ENCODE measurements at regions not wholly inside any gene's neighbourhood (a gene's known extent, or its start where the extent isn't known, plus 50 kb on each side); places are given as distances from the start of the nearest gene placed in this dataset.
A peak's percentile ranks its signal among the peaks of the same experiment; 100 is the strongest.

DNA sequence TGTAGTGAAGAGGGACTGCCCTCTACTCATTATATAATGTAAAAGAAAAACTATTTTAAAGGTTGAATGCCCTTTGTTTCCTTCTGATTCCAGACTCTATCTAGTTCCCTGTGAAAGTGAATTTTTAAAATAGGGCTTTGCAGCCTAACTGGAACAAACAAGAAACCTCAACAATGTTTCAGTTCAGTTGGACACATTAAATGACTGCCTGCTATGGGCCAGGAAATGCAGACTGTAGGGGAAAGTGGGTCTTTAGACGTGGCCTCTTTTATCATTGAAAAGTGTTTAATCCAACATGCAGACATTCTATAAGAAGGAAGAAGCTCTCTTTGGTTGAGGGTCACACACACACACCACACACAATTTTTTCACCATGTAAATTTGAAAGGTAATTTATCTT, 289.1 kb downstream of the ICE1 start:
- no peak for DNase-seq

DNA sequence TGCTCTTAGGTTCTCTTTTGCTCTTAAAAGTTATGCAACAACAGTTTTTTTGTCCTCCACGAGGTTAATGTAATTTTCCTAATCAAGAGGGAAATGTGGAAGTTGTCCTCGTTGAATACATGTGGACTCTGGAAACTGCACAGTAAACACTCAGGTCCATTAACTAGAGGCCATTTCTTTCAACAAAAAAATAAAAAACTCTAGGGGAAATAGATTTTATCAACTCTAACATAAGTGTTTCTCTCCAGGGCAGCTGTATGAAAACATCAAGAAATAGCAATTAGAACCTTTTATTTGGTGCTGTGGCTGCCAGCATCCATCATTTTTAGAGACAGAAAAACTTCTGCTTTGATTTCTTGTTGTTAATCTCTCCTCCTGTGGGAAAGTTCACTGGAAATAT, 288.6 kb downstream of the ICE1 start:
- DNase-seq = peak in 1 of 3 experiments; percentile 56

DNA sequence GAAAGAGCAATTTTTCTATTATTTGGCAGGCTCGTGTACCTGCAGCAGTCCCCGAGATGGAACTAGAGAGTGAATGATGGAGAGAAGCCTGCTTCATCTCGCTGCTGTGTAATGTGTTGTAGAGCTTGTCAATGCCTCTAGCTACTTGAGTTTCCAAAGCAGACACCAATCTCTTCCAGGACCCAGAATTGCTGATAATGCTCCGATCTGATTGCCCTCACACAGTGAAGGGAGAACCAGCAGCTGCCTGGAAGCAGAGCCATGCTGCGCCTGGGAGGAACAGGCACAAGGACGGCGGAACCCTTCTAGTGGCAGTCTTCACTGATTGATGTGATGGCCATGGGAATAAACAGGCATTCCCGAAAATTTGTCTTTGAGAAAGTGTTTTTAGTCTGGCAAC, 288.0 kb downstream of the ICE1 start:
- DNase-seq = peak in 2 of 3 experiments; percentile 31 to 69

DNA sequence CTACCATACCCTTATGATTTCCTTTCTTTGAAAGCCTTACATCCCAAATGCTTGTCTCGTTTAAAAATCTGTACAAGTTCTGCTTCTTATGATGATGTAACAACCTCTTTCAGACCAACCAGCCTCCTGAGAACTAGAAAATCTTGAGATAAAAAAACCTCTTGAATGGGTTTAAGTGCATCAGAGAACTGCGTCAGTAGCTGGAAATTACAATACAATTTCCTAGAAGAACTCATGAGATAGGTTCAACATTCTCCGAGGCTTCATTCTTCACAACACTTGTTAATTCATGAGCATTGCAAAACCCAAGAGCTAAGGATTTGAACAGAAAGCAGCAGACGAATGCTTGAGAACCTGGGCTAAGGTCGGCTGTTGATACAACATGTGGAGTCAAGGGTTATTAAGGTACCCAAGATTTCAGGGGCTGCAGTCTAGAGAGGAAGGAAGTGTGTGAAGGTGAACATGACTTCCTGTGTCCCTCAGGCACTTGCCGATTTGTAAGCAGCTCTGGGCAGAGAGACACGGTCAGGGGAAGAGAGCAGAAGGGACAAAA, 286.0 kb downstream of the ICE1 start:
- no peak for DNase-seq

DNA sequence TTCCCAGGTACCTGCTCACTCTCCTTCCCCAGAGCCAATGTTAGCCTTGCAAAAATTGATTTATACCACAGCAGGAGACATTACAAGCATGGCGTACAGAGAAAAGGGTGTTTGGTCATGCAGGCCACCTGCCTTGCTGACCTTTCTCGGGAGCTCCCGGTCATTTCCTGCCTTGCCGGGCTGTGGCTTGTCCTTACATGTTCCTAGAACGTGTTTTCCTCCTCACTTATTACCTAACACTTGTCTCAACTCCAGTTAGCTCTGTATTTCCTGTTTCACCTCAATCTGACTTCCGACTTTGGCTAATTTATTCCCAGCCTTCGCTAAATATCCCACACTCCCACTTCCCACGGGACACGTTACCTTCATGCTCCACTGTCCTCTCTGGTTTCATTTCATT, 282.5 kb downstream of the ICE1 start:
- peak in 2 of 3 experiments; percentile 22 to 65 for DNase-seq

DNA sequence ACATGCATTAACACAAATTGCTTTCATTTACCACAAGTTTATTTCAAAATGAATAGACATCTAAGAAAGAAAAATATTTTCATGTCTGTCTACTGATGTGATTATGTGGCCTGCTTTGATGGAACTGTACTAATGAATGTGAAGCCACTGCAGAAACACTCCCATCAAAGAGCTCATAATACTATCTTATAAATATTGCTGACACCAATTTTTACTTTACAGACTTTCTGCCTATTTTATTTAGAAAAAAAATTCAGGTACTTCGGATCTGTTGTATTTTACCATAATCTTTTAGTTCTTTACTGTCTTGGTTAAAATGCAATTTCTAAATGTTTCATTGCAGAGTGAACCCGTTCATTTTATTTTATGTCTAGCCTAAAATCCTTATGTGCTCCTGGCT, 281.9 kb downstream of the ICE1 start:
- no peak for DNase-seq

DNA sequence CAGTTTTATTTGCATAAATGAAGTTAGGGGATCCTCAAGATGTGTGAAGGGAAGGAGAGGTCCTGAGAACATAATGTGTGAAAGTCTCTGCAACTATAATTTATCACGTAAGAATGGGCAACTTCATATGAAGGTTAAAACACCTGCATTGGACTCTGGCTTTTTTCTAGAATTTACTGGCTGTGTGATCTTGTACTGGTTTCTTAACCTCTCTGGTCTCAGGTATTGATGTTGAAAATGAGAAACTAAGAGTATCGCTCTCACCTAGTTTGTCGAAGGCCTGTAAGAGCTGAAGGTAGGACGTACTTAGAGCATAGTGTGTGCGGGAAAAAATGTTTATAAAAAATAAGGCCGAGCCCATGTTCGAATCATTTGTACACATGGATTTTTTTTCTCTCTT, 280.5 kb downstream of the ICE1 start:
- DNase-seq = no peak

DNA sequence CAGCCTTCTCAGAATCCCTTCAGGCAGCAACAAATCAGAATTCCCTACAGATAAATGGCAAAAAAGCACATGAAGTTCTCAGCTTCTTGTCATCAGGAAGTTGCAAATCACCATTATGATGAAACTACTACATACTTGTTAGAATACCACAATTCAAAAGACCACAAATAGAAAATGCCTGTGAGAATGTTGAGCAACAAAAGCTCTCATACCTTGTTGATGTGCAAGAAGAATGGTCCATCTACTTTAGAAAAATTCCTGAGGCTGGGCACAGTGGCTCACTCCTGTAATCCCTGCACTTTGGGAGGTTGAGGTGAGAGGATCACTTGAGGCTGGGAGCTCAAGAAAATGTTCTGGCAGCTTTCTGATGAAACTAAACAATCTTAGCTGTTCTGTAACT, 278.1 kb downstream of the ICE1 start:
- DNase-seq = no peak

DNA sequence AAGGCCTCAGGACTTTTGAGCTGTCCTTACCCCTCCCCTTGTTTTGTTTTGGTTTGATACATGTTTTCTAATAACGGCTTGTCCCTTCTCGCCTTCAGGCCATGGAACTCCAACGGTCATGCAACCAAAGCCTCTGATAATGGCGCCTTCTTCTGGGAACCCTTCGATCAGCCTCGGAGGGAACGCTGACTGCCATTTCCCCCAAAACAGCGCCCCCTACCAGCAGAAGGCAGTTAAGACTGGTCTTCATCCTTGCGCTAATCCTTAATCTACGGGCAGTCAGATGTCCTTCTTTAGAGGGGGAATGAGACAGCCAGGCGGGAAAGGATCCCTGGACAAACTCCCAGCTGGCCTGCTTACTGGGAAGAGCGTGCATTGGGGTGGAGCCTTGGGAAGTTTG, 276.6 kb downstream of the ICE1 start:
- DNase-seq = no peak

DNA sequence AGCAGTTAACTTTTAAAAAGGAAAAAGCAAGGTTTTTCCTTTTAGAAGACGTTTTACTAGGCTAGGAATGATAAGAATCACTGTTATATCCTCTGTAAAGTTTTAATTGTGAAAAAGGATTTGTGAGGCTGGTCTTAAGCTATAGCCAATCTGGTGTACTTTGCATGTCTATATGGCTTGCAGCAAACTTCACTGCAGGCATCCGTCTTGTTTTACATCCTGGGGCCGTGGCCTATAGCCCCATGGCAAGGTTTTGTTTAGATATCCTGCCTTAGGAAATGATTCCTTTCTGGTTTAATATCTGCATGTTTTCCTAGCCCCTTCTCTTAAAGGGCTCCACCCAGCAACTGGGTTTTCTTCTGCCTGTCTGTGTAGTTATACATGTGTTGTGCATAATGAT, 272.8 kb downstream of the ICE1 start:
- no peak for DNase-seq

DNA sequence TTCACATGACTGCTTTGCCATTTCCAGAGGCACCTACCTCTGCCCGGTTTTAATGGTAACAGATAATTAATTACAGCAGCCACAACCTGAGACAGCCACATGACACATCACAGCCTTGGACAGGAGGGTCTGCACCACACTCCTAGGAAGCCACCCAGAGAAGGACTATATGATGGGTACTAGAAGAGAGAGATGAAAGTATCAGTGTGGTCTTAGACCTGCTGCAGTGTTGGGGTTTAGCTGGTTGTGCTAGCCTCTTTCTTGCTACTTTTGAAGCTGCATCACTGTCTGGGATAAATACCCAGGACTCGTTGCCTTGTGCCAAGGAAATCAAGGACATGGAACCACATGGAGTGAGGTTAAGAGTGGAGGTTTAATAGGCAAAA, 266.4 kb downstream of the ICE1 start:
- DNase-seq = no peak

DNA sequence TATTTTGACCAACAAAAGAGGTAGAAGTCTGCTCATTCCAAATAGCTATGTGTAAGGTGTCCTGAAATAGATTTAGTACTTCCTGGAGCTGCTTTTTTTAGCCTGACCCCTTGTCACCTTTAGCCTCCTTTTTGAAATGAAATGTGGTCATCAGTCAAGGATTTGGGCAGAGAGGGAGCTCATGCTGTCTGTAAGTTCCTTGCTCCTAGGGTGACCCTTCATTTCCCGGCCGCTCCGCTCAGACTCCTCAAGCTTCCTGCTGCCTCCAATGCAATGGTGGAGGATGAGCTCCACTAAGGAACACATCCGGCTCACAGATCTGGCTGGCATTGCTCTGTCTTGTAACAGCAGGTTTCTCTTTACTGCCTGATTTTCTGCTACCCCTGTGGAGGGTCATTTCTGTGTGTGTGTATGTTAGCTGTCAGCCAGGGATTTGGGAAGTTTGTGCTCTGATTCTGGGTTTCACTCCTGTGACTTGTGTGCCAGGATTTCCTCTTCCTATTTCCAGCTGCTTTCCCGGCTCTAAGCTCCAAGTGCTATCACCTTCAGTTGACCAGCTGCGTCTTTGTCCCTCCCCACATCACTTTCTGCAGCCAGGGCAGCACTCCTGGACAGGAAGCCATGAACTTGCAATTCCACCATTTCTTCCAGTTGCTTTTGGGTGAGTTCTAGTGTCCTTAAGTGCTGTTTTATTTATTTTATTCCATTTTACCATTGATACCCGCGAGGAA, 265.9 kb downstream of the ICE1 start:
- no peak for DNase-seq

DNA sequence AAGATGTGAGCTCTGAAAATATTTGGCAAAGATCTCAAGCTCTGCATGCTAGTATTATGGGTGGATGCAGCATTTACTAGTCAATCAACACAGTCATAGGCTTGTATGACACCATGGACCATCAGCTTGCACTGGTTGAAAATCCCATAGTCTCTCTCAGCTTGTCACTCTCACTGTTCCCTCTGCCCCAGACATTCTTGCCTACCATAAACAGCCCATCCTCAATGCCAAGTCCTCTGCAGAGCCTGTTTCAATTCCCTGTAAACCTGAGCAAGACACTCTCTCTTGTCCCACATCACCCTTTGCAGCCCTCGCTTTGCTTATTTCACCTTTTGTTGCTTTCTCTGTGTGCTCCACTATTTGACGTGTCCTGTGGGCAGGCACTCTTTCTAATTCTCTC, 264.6 kb downstream of the ICE1 start:
- no peak for DNase-seq

DNA sequence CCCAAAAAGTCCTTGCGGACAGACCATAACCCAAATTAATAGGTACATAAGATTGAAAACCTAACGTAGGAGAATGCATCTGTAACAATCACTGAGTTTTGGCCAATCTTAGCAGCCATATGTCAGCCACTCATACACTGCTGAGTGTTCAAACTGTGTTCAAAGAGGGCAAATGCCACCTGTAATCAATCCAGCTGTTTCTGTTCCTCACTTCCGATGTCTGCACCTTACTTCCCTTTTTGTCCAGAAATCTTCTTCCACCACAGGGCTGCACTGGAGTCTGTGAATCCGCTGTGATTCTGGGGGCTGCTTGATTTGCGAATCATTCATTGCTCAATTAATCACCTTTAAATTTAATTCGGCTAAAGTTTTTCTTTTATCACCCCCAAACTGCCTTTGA, 263.9 kb downstream of the ICE1 start:
- DNase-seq = no peak

DNA sequence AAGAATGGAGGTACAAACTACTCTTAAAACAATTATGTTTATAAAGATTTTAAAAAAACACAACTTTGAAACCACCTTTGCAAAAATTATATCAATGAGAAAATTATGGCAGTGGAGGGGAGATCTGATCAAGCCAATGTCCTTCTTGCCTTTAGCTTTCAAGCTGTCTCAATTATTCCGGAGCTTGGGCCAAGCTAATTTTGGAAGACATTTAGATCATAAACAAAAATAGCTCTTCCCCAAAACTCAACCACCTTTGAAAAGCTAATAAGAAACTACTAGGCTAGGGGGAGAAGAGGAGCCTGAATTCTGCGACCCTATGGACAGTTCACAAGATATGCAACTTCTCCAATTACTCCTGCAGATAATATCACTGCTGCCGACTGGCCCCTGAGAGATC, 263.3 kb downstream of the ICE1 start:
- DNase-seq = no peak

DNA sequence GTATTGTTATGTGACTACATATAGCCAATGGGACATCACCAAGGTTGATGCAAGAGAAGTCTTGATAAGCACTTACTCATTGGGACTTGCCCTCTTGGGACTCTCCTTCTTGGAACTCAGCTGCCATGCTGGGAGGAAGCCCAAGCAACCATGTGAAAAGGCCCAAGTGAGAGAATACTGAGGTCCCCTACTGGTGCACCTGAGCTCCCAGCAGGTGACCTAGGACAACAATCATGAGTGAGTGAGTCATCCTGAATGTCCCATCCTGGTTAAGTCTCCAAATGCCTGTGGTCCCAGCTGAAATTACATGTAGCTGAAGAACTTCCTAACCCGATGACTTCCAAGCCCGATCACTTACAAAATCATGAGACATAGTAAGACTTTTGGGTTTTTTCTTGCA, 260.7 kb downstream of the ICE1 start:
- DNase-seq = no peak

DNA sequence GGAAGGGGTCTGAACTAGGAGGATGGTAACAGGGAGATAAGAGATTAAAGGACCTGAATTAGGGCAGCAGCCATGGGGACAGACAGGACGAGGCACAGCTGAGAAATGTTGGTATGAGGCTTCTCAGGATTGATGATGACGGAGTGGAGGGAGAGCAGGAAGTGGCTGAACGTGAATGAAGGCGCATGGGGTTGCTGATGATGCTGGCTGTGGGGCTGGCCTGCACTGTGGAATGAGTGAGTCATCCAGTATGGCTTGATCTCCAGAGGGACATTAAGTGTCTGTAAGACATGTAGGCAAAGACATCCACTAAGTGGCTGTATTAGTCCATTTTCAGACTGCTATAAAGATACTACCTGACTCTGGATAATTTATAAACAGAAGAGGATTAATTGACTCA, 256.4 kb downstream of the ICE1 start:
- no peak for DNase-seq

DNA sequence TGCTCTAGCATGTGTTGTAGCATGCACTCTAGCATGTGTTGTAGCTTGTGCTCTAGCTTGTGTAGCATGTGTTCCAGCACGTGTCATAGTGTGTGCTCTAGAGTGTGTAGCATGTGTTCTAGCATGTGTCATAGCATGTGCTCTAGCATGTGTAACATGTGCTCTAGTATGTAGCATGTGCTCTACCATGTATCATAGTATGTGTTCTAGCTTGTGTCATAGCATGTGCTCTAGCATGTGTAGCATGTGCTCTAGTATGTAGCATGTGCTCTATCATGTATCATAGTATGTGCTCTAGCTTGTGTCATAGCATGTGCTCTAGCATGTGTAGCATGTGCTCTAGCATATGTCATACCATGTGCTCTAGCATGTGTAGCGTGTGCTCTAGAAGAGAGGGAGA, 255.3 kb downstream of the ICE1 start:
- DNase-seq = no peak

DNA sequence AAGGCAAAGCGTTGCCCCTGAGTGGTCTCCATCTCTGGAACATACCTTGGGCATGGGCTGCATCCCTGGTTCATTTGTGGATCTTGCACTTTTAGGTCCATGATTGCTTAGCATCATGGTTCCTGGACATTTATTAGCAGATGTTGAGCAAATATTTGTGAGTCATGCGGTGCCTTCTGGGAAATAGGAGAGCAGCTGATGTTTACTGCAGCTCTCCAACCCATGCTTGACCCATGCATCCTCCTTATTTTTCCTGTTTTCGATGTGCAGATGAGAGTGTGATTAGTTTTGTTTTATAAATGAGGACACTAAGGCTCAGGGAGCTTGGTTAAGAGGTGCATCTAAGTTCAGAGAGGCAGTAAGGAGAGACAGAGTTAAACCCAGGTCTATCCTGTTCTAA, 253.7 kb downstream of the ICE1 start:
- no peak for DNase-seq

DNA sequence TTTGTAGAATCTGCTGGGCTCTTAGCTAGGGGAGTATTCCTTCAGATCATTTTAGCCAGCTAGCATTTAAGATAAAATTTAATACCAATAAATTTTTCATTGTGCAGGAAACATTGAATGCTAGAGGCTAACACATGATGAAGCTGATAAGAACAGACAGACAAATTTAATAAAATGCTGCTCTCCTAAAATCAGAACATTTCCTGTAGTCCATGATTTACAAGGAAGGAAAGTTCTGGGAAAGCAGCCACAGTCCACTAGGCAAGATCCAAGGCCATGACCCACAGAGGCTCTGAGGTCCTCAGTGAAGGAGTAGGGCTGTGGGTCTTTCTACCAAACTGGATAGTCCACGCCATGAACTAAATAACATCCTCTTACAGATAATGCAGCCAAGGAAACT, 253.0 kb downstream of the ICE1 start:
- no peak for DNase-seq

DNA sequence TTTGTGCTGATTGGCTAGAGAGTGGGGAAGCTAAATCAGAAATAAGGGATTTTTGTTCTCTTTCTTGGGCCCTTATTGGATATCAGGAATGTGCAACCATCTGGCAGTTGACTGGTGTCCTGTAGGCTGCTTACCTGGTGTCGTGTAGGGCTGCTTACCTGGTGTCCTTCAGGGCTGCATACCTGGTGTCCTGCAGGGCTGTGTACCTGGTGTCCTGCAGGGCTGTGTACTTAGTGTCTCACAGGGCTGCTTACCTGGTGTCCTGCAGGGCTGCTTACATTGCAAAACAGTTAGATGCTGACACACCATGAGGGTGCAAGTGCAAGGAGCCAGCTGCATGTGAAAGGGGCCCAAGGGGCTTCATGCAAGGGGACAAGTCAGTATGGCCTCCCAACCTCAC, 249.3 kb downstream of the ICE1 start:
- DNase-seq = no peak

DNA sequence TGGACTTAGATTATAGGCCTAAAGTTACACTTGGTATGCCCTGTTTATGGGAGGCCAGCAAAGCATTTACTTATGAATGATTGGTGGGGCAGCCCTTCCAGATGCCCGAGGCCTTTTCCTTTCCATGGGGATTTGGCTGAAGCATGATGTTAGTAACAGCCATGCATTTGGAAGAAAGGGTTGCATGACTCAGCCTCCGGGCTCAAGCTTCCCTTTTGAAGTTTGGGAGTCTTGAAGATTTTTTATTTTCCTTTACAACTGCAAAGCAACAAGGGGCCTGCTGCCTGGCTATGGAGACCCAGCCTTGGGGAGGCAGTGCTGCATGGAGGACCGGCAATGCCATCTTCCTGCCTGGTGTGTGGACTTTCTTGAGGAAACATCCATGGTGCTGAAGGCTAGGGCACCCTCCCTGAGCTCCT, 244.7 kb downstream of the ICE1 start:
- DNase-seq = no peak

DNA sequence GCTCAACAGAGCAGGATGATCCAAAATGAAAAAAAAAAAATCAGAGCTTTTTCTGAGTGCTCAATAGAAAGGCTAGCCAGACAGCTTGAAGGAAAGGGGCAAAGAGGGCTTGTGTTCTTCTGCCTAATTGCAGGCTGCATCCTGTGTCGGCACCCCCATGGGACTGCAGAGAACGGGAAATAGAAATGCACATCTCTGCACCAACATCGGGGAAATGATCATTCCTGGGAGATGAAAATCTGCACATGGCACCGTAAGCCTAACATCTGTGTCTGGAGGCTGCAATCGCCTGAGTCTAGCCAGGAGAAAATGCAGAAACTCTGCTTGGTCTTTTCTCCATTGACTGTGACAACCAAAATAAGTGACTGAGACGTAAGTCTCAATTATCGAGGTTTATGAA, 243.9 kb downstream of the ICE1 start:
- no peak for DNase-seq

DNA sequence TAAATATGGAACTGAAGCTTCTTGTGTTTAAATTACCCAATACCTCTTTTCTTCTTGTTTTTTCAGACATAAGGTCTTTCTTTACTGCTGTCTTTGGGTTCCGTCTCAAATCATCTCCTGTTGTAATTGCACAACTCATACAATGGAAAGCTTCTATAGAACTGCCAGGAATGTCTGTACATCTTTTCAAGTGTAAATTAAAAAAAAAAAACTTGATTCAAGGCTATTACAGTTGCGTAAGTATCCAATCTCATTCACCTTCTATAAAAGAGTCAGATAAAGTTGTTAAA, 243.5 kb downstream of the ICE1 start:
- DNase-seq = no peak

Measured in NCI-H1417 (cell line).